ENCODE measurements at regions not wholly inside any gene's neighbourhood (a gene's known extent, or its start where the extent isn't known, plus 50 kb on each side); places are given as distances from the start of the nearest gene placed in this dataset.

DNA sequence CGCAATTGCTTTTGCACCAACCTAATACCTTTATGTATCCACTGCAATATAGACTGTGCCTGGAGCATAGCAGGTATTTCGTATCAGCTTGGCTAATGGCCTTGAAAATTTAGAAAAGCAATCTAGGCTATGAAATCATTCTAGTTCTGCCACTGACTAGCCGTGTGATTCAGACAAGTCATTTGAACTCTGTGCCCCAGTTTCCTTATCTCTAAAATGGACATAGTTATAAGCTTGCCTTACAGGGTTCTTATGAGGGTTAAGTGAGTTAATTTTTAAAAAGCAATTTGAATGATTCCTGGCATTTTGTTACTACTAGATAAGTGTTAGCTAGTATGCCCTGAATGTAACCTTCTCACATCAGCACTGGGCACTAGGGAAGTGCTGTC is 80.5 kb upstream of the PUM3 start:
- DNase-seq (ENCODE audit: low read depth): no peak

DNA sequence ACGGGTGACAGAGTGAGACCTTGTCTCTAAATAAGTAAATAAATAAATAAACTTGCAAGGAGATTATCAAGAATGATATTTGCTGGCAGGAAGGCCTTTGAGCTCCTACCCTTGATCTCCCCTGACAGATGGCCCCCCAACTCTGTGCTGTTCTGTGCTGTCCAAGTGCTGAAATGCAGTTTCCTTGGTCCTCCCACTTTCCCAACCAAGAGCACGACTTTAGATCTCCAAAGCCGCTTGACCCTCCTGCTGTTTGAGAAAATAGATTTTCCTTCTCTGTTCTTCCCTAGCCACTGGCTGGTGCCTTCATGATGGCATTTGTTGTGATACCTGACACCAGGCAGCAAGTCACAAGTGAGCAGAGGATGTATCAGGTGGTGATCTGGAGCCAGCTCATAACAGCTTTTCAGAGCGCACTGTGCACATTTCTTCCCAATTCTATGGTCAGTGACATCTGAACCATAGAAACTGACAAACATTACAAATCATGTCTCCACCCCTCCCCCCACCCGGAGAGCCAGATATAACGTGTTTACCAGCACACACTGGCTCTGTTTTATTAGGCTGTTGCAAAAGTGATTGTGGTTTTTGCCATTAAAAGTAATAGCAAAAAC is 80.0 kb upstream of the PUM3 start:
- DNase-seq (ENCODE audit: low read depth): no peak

DNA sequence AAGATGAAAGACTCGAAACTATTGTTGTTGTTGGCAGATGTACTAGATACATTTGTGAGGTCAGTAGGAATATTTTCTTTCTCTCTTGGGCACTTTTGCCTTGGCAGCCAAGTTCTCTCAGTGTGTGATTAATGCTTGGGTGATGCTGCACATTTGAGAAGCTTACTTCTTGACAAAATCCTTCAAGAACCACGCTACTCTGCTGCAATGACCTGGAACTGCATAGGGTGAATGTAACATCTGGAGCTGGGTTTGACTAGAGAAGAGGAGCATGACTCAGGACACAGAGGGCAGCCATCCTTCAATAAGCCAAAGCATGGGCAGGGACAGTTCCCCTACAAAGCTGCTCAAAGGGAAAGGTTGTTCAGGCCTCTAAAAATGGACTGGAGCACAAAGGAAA is 75.5 kb upstream of the PUM3 start:
- DNase-seq (ENCODE audit: low read depth): peak; percentile 37

DNA sequence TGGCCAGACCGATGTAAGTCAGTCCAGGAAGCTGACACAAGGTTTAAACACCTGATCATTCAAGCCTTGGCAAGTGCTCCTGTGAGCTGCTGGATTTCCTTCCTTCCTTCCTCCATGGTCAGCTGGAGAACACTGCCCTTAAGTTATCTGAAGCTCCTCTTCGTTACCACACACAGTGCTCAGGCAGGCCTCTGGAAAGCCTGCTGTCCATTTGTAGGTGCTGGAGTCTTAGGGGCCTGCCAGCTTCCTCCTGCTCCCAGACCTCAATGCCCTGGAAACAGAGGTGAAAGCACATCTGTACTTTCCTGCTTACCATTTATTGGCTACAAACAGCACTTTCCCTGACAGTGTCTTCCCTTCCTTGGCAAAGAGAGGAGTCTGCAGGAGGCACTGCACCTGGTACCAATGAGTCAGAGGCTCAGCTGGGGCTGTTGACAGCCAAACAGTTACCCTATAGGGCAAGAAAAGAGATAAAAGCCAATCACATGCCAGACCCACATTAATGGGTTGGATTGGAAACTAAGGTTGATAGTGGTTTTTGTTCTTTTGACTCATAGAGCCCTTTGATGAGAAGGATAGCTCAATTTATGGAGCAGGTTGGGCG is 72.6 kb upstream of the PUM3 start:
- peak; percentile 5 for DNase-seq (ENCODE audit: low read depth)

DNA sequence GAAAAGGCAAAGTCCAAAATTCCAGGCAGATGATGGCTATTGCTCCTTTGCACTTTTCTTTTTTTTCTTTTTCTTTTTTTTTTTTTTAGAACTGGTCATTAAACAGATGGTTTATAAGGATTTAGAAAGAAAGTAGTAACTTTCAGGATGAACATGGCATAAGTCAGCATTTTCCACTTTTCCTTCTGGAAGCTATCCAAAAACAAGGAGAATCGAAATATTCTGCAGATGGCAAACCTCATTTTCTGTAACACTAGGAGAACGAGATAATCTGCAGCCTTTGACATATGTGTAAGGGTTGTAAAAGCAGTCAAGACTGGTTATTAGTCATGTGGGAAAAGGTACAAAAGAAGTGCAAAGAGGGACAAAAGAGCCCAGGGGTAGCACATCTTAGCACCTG is 69.1 kb upstream of the PUM3 start:
- no peak for DNase-seq (ENCODE audit: low read depth)

DNA sequence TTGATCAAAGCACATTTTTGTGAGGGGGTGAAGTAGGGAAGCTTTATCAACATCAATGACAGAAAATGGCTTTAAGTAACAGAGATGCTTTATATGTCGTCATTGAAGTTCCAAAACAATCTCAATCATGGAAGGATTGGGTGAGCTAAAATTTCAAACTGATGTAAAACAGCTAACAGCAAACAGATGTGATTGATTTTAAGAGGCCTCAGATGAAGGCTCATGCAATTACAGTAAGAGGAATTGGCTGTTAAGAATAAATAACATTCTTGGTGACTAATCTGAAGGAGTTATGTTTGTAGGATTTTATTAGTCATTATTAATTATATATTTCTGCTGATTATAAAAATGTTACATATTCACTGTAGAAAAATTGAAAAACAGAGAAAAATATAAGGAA is 63.5 kb upstream of the PUM3 start:
- DNase-seq (ENCODE audit: low read depth): no peak

DNA sequence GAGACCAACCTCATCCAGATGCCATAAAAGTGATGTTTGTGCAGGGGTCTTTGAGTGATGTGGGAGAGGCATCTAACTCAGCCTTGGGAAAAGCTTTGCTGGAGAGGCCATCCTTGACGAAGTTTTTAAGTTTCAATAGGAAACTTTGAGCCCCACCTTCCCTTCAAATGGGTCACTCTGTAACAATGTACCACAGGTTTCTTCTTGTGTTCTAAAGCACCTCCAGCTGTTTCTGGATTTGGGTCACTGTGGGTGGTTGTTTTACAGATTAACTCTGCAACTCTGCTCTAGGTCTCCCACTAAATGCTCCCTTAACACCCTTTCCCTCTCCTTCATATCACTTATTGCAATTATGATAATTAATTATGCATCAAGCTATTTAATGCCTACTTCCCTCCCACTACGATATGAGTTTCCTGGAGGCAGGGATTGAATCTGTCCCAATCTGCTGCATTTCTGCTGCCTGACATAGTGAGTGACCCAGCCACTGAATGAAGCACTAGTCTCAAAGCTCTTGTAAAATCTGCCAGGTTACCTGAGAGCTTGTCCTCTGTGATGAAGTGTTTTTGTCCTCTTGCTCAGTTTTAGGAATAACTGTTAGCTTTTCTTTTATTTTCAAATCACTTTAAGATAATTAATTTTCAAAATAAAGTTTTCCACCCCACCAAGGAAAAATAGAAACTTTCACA is 60.5 kb upstream of the PUM3 start:
- DNase-seq (ENCODE audit: low read depth): no peak
